Muscle layer of colon (tissue), 2 donors: ENCODE measurements at regions not wholly inside any gene's neighbourhood (a gene's known extent, or its start where the extent isn't known, plus 50 kb on each side); places are given as distances from the start of the nearest gene placed in this dataset.

Experiments
- H3K27ac ChIP-seq: one replicate; pipeline ENCODE4 v1.7.0; 2013; ENCODE audit warnings: low read depth, mild to moderate bottlenecking, low read length, moderate library complexity
- H3K27me3 ChIP-seq, 2 donors: one replicate each; pipeline ENCODE4 v1.7.0; 2013; ENCODE audit warnings: low read length in 2 of 2, mild to moderate bottlenecking in 2 of 2; ENCODE audit not compliant: insufficient read depth in 2 of 2, control insufficient read depth in 1 of 2
- H3K36me3 ChIP-seq: one replicate; pipeline ENCODE4 v1.7.0; 2013; ENCODE audit warnings: mild to moderate bottlenecking, low read length; ENCODE audit not compliant: insufficient read depth
- H3K4me1 ChIP-seq: one replicate; pipeline ENCODE4 v1.7.0; 2013; ENCODE audit warnings: mild to moderate bottlenecking, low read length; ENCODE audit not compliant: insufficient read depth
- H3K4me3 ChIP-seq, 2 donors: one replicate each; pipeline ENCODE4 v1.7.0; 2013; ENCODE audit warnings: low read length in 2 of 2, low read depth in 1 of 2, mild to moderate bottlenecking in 1 of 2, moderate library complexity in 1 of 2
- H3K9ac ChIP-seq: one replicate; pipeline ENCODE4 v1.7.0; 2013; ENCODE audit warnings: low read length
- H3K9me3 ChIP-seq: one replicate; pipeline ENCODE4 v1.7.0; 2013; ENCODE audit warnings: mild to moderate bottlenecking, low read length
- donor health status: abdominal sarcoma.
- donor health status: Adenocarcinoma of cecum.

GRCh38 chr3:23051240-23052140 lies 151.6 kb upstream of the UBE2E2 start:
- Histone ChIP-seq H3K27ac (no peak overlapping the region), H3K9me3 (no peaks in the 10 kb centered on the region), H3K27me3 (no peaks in the 10 kb centered on the region)

DNA sequence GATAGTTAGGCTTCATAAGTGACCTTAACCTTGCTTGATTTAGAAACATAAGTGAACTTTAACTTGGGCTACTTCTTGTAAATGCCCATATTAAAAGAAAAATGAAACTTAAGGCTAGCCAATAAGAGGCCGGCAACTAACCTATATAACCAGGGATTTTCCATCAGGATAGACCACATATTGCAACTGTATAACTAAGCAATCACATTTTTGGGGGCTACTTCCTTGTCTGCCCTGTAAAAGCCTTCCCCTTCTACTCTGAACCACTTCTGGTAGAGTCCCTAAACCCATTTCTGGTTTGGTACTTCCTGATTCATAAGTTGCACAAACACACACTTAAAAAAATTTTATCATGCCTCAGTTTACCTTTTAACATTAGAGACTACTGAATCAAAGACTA lies 150.9 kb upstream of the UBE2E2 start:
- H3K9ac ChIP-seq, result no peak overlapping the region
- no peaks in the 10 kb centered on the region for H3K27me3 ChIP-seq
- no peak overlapping the region for H3K27ac ChIP-seq
- no peaks in the 10 kb centered on the region for H3K9me3 ChIP-seq
- H3K4me1 ChIP-seq, result no peaks in the 10 kb centered on the region
- H3K4me3 ChIP-seq, result no peak overlapping the region
- no peaks in the 10 kb centered on the region for H3K36me3 ChIP-seq

More at GRCh38 chr3:23051240-23052140, 151.6 kb upstream of the UBE2E2 start:
- H3K4me1 ChIP-seq, result no peaks in the 10 kb centered on the region
- H3K36me3 ChIP-seq, result no peaks in the 10 kb centered on the region
- H3K4me3 ChIP-seq, result no peak overlapping the region
- H3K9ac ChIP-seq, result no peak overlapping the region

- H3K27ac ChIP-seq, result no peak overlapping the region
- no peak overlapping the region for H3K9ac ChIP-seq
- H3K27me3 ChIP-seq, result no peaks in the 10 kb centered on the region
- H3K9me3 ChIP-seq, result no peaks in the 10 kb centered on the region
- no peak overlapping the region for H3K4me3 ChIP-seq
- no peaks in the 10 kb centered on the region for H3K4me1 ChIP-seq
- no peaks in the 10 kb centered on the region for H3K36me3 ChIP-seq
Measured at GRCh38 chr3:23052620-23053019, 150.5 kb upstream of the UBE2E2 start.

GRCh38 chr3:23055733-23056376 lies 147.3 kb upstream of the UBE2E2 start:
- no peaks in the 10 kb centered on the region for H3K9me3 ChIP-seq
- H3K9ac ChIP-seq, result no peak overlapping the region
- no peak overlapping the region for H3K4me3 ChIP-seq
- no peaks in the 10 kb centered on the region for H3K36me3 ChIP-seq
- H3K27me3 ChIP-seq, result no peaks in the 10 kb centered on the region
- no peak overlapping the region for H3K27ac ChIP-seq
- H3K4me1 ChIP-seq, result no peaks in the 10 kb centered on the region

DNA sequence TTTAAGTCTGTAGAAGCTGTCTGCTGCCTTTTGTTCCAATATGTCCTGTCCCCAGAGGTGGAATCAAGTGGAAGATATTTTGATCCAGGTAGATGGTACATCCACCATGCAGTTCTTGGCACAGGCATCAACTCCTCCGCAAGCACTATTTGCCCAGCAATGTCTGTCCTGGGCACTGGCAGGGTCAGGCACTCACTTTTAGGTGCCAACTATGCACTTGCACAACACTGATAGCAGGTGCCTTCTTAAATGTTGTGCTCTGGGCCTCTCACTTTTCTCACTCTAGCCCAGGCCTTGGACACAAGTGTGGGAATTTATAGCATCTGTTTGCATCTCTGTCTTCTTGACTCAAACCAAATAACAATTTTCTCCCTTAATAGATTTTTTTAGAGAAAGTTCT lies 140.5 kb upstream of the UBE2E2 start:
- no peak overlapping the region for H3K4me3 ChIP-seq
- H3K27ac ChIP-seq, result no peak overlapping the region
- H3K27me3 ChIP-seq, result no peaks in the 10 kb centered on the region
- no peaks in the 10 kb centered on the region for H3K9me3 ChIP-seq
- no peak overlapping the region for H3K9ac ChIP-seq
- H3K36me3 ChIP-seq, result no peaks in the 10 kb centered on the region
- no peaks in the 10 kb centered on the region for H3K4me1 ChIP-seq

- Histone ChIP-seq H3K27me3 (no peaks in the 10 kb centered on the region), H3K27ac (no peak overlapping the region), H3K9ac (no peak overlapping the region), H3K9me3 (no peaks in the 10 kb centered on the region), H3K36me3 (no peaks in the 10 kb centered on the region), H3K4me1 (no peaks in the 10 kb centered on the region), H3K4me3 (no peak overlapping the region)
Measured at GRCh38 chr3:23062982-23063381, 140.1 kb upstream of the UBE2E2 start.

DNA sequence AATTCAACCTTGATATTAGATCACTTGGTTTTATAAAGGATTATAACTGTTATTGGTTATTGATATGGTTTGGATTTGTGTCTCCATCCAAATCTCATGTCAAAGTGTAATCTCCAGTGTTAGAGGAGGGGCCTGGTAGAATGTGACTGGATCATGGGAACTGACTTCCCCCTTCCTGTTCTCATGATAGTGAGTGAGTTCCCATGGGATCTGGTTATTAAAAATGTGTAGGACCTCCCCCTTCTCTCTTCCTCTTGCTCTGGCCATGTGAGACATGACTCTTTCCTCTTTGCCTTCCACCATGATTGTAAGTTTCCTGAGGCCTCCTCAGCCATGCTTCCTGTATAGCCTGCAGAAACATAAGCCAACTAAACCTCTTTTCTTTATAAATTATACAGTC lies 136.0 kb upstream of the UBE2E2 start:
- no peaks in the 10 kb centered on the region for H3K9me3 ChIP-seq
- no peaks in the 10 kb centered on the region for H3K4me1 ChIP-seq
- no peak overlapping the region for H3K9ac ChIP-seq
- no peaks in the 10 kb centered on the region for H3K36me3 ChIP-seq
- no peaks in the 10 kb centered on the region for H3K27me3 ChIP-seq
- no peak overlapping the region for H3K27ac ChIP-seq
- H3K4me3 ChIP-seq, result no peak overlapping the region

DNA sequence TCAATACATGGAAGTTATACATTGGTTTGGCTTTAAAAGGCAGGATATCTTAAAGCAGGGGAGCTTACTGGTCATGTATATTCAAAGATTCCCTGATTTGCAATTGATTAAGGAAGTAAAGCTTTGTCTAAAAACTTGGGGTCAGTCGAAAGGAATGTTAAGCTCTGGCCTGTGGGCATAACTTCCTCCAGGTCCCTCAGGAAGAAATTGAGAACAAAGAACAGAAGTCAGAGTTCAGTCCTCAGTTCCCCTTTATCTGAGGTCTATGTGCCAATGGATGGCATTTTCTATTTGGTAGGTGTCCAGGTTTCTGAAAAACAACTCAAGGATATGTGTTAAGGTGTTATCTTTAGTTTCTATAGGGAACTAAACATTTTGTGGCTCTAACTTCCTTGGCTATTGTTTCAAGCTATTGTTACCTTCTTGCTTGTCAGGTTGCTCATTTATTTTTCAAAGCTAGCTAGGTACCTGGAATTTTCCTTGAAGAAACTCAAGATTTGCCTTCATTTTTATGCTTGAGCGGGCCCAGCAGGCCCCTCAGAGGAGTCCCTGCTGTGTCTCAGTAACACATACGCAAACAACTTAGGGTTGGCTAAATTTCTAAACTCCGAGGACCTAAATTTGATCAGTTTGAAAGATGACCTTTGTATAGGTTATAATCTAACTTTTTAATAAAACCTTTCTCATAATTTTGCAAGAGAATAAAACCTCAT lies 135.0 kb upstream of the UBE2E2 start:
- H3K36me3 ChIP-seq, result no peaks in the 10 kb centered on the region
- H3K9ac ChIP-seq, result no peak overlapping the region
- H3K4me1 ChIP-seq, result no peaks in the 10 kb centered on the region
- H3K27me3 ChIP-seq, result no peaks in the 10 kb centered on the region
- no peaks in the 10 kb centered on the region for H3K9me3 ChIP-seq
- H3K27ac ChIP-seq, result no peak overlapping the region
- no peak overlapping the region for H3K4me3 ChIP-seq

DNA sequence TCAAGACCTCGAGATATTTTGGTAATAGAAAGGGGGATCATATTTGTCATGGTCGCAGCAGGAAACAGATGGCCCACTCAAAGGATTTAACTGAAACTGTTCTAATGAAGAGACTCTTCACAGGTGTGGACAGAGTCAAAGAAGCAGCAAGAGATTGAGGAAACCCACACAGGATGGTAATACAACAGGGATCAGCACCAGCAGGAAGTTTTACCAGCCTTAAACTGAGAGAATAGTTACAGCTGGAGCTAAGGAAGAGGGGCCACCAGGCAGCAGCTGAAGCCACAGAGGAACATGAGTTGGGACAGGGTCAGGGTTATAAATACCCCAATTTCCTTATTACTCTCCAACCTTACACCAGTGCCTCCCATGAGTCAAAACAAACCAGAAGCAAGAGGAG lies 131.8 kb upstream of the UBE2E2 start:
- Histone ChIP-seq H3K27me3 (no peaks in the 10 kb centered on the region), H3K4me1 (peaks cover 9% of the 10 kb centered on the region), H3K36me3 (no peaks in the 10 kb centered on the region), H3K27ac (no peak overlapping the region), H3K9me3 (no peaks in the 10 kb centered on the region), H3K4me3 (no peak overlapping the region), H3K9ac (no peak overlapping the region)

DNA sequence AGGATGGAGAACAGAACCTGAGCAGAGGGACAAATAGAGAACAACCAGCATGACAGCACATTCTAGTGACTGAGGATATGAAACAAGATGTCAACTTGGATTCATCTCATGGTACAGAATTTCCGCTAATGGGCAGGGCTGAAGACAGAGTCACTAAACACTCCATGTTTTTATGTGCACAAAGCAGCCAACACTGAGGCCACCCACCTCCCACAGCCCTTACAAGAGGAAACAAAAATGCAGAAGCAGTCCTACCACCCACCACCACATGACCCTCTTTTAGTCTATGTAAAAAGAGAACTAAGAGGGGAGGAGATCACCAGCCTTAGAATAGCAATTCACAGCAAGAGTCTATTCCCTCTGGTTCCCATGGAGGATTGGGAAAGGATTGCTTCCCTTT lies 131.4 kb upstream of the UBE2E2 start:
- Histone ChIP-seq H3K36me3 (no peaks in the 10 kb centered on the region), H3K4me3 (no peak overlapping the region), H3K27me3 (no peaks in the 10 kb centered on the region), H3K9ac (no peak overlapping the region), H3K9me3 (no peaks in the 10 kb centered on the region), H3K4me1 (peaks cover 9% of the 10 kb centered on the region), H3K27ac (no peak overlapping the region)

DNA sequence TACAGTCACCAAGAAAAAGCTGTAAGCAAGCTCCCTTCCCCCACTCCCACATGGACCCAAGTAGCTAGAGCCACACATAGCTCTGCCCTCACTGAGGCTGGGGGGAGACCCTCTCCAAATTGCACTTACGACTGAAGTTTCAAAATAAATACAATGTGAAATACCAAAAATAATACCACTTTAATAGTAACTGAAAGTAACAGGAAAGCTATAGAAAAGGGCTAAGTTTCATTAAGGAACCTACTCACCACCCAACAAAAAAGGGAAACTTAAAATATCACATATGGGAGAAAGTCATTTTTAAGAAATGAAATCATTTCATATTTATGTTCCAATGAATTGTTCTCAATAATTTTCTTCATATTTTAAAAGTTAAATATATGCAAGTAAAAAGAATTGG lies 130.4 kb upstream of the UBE2E2 start:
- H3K9me3 ChIP-seq, result no peaks in the 10 kb centered on the region

More for the DNA sequence above, 130.4 kb upstream of the UBE2E2 start:
- peaks cover 9% of the 10 kb centered on the region for H3K4me1 ChIP-seq
- H3K4me3 ChIP-seq, result no peak overlapping the region
- H3K27ac ChIP-seq, result no peak overlapping the region
- no peaks in the 10 kb centered on the region for H3K36me3 ChIP-seq
- H3K27me3 ChIP-seq, result no peaks in the 10 kb centered on the region
- no peak overlapping the region for H3K9ac ChIP-seq
